ENCODE measurements at regions not wholly inside any gene's neighbourhood (a gene's known extent, or its start where the extent isn't known, plus 50 kb on each side); places are given as distances from the start of the nearest gene placed in this dataset.

- no peak for DNase-seq
Observed at GRCh38 chrY:15510984-15511650, 986.8 kb downstream of the NLGN4Y start.

- DNase-seq: no peak
Observed at GRCh38 chrY:15535131-15535530, 1010.8 kb downstream of the NLGN4Y start.

- DNase-seq: no peak
Observed at GRCh38 chrY:15535784-15536511, 1011.6 kb downstream of the NLGN4Y start.

GRCh38 chrY:15540516-15540915, 1016.2 kb downstream of the NLGN4Y start:
- DNase-seq: no peak

- DNase-seq: no peak
Observed at GRCh38 chrY:15546177-15546754, 1021.9 kb downstream of the NLGN4Y start.

GRCh38 chrY:15552074-15552473, 1027.7 kb downstream of the NLGN4Y start:
- no peak for DNase-seq

GRCh38 chrY:15554991-15555390, 1030.7 kb downstream of the NLGN4Y start:
- no peak for DNase-seq

- DNase-seq: no peak
Observed at GRCh38 chrY:15559169-15559568, 1034.8 kb downstream of the NLGN4Y start.

GRCh38 chrY:15560840-15561239, 1036.5 kb downstream of the NLGN4Y start:
- no peak for DNase-seq

- DNase-seq: no peak
Observed at GRCh38 chrY:15561501-15562289, 1037.4 kb downstream of the NLGN4Y start.

- no peak for DNase-seq
Observed at GRCh38 chrY:15577886-15578285, 1053.6 kb downstream of the NLGN4Y start.

- no peak for DNase-seq
Observed at GRCh38 chrY:15578761-15579160, 1054.4 kb downstream of the NLGN4Y start.

GRCh38 chrY:15579245-15579644, 1054.9 kb downstream of the NLGN4Y start:
- no peak for DNase-seq

- no peak for DNase-seq
Observed at GRCh38 chrY:15583111-15583510, 1058.8 kb downstream of the NLGN4Y start.

- no peak for DNase-seq
Observed at GRCh38 chrY:15592957-15593356, 1068.6 kb downstream of the NLGN4Y start.

GRCh38 chrY:15593476-15594160, 1069.3 kb downstream of the NLGN4Y start:
- no peak for DNase-seq

- no peak for DNase-seq
Observed at GRCh38 chrY:15594179-15594578, 1069.8 kb downstream of the NLGN4Y start.

GRCh38 chrY:15600565-15600964, 1076.2 kb downstream of the NLGN4Y start:
- no peak for DNase-seq

- no peak for DNase-seq
Observed at GRCh38 chrY:15624370-15624769, 1100.0 kb downstream of the NLGN4Y start.

- no peak for DNase-seq
Observed at GRCh38 chrY:15624928-15625327, 1100.6 kb downstream of the NLGN4Y start.

GRCh38 chrY:15648198-15648597, 1123.9 kb downstream of the NLGN4Y start:
- DNase-seq: no peak

GRCh38 chrY:15650056-15650455, 1125.7 kb downstream of the NLGN4Y start:
- DNase-seq: no peak

- no peak for DNase-seq
Observed at GRCh38 chrY:15688531-15688930, 1164.2 kb downstream of the NLGN4Y start.
